ENCODE measurements at regions not wholly inside any gene's neighbourhood (a gene's known extent, or its start where the extent isn't known, plus 50 kb on each side); places are given as distances from the start of the nearest gene placed in this dataset.

- DNase-seq (ENCODE audit: low read depth, low spot score), result no peak
Measured at GRCh38 chr2:57296795-57297517, 749.6 kb upstream of the VRK2 start.

GRCh38 chr2:57313678-57314077 lies 732.9 kb upstream of the VRK2 start:
- DNase-seq (ENCODE audit: low read depth, low spot score), result no peak

GRCh38 chr2:57314682-57315081 lies 731.9 kb upstream of the VRK2 start:
- no peak for DNase-seq (ENCODE audit: low read depth, low spot score)

- no peak for DNase-seq (ENCODE audit: low read depth, low spot score)
Measured at GRCh38 chr2:57330447-57330846, 716.2 kb upstream of the VRK2 start.

- DNase-seq (ENCODE audit: low read depth, low spot score), result no peak
Measured at GRCh38 chr2:57333221-57333620, 713.4 kb upstream of the VRK2 start.

- DNase-seq (ENCODE audit: low read depth, low spot score), result no peak
Measured at GRCh38 chr2:57343391-57344006, 703.1 kb upstream of the VRK2 start.

GRCh38 chr2:57368190-57368589 lies 678.4 kb upstream of the VRK2 start:
- no peak for DNase-seq (ENCODE audit: low read depth, low spot score)

GRCh38 chr2:57370882-57371585 lies 675.6 kb upstream of the VRK2 start:
- DNase-seq (ENCODE audit: low read depth, low spot score), result no peak

- DNase-seq (ENCODE audit: low read depth, low spot score), result no peak
Measured at GRCh38 chr2:57372237-57372984, 674.2 kb upstream of the VRK2 start.

GRCh38 chr2:57373530-57373929 lies 673.1 kb upstream of the VRK2 start:
- DNase-seq (ENCODE audit: low read depth, low spot score), result no peak

GRCh38 chr2:57376985-57377384 lies 669.6 kb upstream of the VRK2 start:
- DNase-seq (ENCODE audit: low read depth, low spot score), result no peak

- DNase-seq (ENCODE audit: low read depth, low spot score), result no peak
Measured at GRCh38 chr2:57386305-57386704, 660.3 kb upstream of the VRK2 start.

- no peak for DNase-seq (ENCODE audit: low read depth, low spot score)
Measured at GRCh38 chr2:57396355-57397098, 650.1 kb upstream of the VRK2 start.

- DNase-seq (ENCODE audit: low read depth, low spot score), result no peak
Measured at GRCh38 chr2:57397550-57398360, 648.9 kb upstream of the VRK2 start.

- no peak for DNase-seq (ENCODE audit: low read depth, low spot score)
Measured at GRCh38 chr2:57399057-57399456, 647.5 kb upstream of the VRK2 start.

GRCh38 chr2:57402096-57402495 lies 644.5 kb upstream of the VRK2 start:
- DNase-seq (ENCODE audit: low read depth, low spot score), result no peak

GRCh38 chr2:57402755-57403154 lies 643.9 kb upstream of the VRK2 start:
- no peak for DNase-seq (ENCODE audit: low read depth, low spot score)

GRCh38 chr2:57407772-57408201 lies 638.8 kb upstream of the VRK2 start:
- no peak for DNase-seq (ENCODE audit: low read depth, low spot score)

- no peak for DNase-seq (ENCODE audit: low read depth, low spot score)
Measured at GRCh38 chr2:57408587-57408986, 638.0 kb upstream of the VRK2 start.

GRCh38 chr2:57417007-57417406 lies 629.6 kb upstream of the VRK2 start:
- DNase-seq (ENCODE audit: low read depth, low spot score), result no peak
